ENCODE measurements at regions not wholly inside any gene's neighbourhood (a gene's known extent, or its start where the extent isn't known, plus 50 kb on each side); places are given as distances from the start of the nearest gene placed in this dataset.

- Histone ChIP-seq H3K9ac (no peak overlapping the region), H3K4me1 (ENCODE audit: control insufficient read depth in 1 of 2, insufficient read depth in 2 of 2, low read depth in 1 of 2, low read length in 1 of 2) (no peaks in the 10 kb centered on the region), H3K27me3 (ENCODE audit: insufficient read depth) (no peaks in the 10 kb centered on the region), H4K20me1 (ENCODE audit: insufficient read depth) (no peaks in the 10 kb centered on the region), H3K9me3 (no peaks in the 10 kb centered on the region), H3F3A (replicated peaks; ENCODE audit: insufficient read depth) (no peaks in the 10 kb centered on the region), H2AFZ (ENCODE audit: low read depth) (no peak overlapping the region), H3K36me3 (replicated peaks in 1 of 2; ENCODE audit: control insufficient read depth in 1 of 2, insufficient read depth in 2 of 2, low read length in 1 of 2) (no peaks in the 10 kb centered on the region), H3K79me2 (ENCODE audit: insufficient read depth) (no peaks in the 10 kb centered on the region), H3K4me2 (no peak overlapping the region), H3K4me3 (ENCODE audit: low read depth in 2 of 2, low read length in 1 of 2) (no peak overlapping the region), H3K27ac (ENCODE audit: low read depth in 2 of 2, low read length in 1 of 2) (no peak overlapping the region; a peak in 1 of 4 replicates), H3K9me2 (no peaks in the 10 kb centered on the region)
- DNase-seq = no peak
- no peak for TF ChIP-seq IRF3 (IDR thresholded peaks at IDR 0.05; ENCODE audit: low read depth, low read length)
- TF ChIP-seq EZH2phosphoT487 (IDR thresholded peaks at IDR 0.05; ENCODE audit: borderline replicate concordance, low read depth) = no peak
- TF ChIP-seq RXRA (IDR thresholded peaks at IDR 0.05; ENCODE audit: borderline replicate concordance, low read depth) = no peak
- TF ChIP-seq MAX (IDR thresholded peaks at IDR 0.05; ENCODE audit: low read depth) = no peak
- TF ChIP-seq TAF1 (IDR thresholded peaks at IDR 0.05; ENCODE audit: borderline replicate concordance, low read depth, low read length) = no peak
- no peak for TF ChIP-seq EP300 (IDR thresholded peaks at IDR 0.05; ENCODE audit: borderline replicate concordance in 1 of 2, low read depth in 1 of 2, low read length in 1 of 2)
- no peak for TF ChIP-seq JUND (IDR thresholded peaks at IDR 0.05)
- TF ChIP-seq RAD21 (IDR thresholded peaks at IDR 0.05; ENCODE audit: low read length) = no peak
- no peak for TF ChIP-seq TEAD4 (IDR thresholded peaks at IDR 0.05; ENCODE audit: borderline replicate concordance, insufficient read depth)
- TF ChIP-seq PBX3 (IDR thresholded peaks at IDR 0.05) = no peak
- no peak for TF ChIP-seq POLR2AphosphoS5 (IDR thresholded peaks at IDR 0.05; ENCODE audit: low read depth, low read length)
- no peak for TF ChIP-seq SIN3A (IDR thresholded peaks at IDR 0.05; ENCODE audit: borderline replicate concordance, low read depth, low read length)
- 73% methylated on average over 6 of the region's 6 CpGs for WGBS (ENCODE audit: low lambda C conversion rate)
- ChIA-PET POLR2A (no interaction called here), CTCF (no interaction called here)
Measured at GRCh38 chr5:119897537-119898370, 268.4 kb downstream of the FAM170A start.

- CTCF ChIA-PET = no interaction called here
- TF ChIP-seq TEAD4 (IDR thresholded peaks at IDR 0.05; ENCODE audit: borderline replicate concordance, insufficient read depth) = no peak
- TF ChIP-seq TCF12 (IDR thresholded peaks at IDR 0.05) = no peak
- TF ChIP-seq RCOR1 (IDR thresholded peaks at IDR 0.05; ENCODE audit: low read length) = no peak
- TF ChIP-seq CHD2 (IDR thresholded peaks at IDR 0.05; ENCODE audit: low read length, partially characterized antibody) = no peak
- no peak for TF ChIP-seq EP300 (IDR thresholded peaks at IDR 0.05; ENCODE audit: borderline replicate concordance in 1 of 2, low read depth in 1 of 2, low read length in 1 of 2)
- no peak for TF ChIP-seq RXRA (IDR thresholded peaks at IDR 0.05; ENCODE audit: borderline replicate concordance, low read depth)
- TF ChIP-seq USF2 (IDR thresholded peaks at IDR 0.05; ENCODE audit: borderline replicate concordance, low read depth, low read length) = no peak
- no peak for TF ChIP-seq SIN3A (IDR thresholded peaks at IDR 0.05; ENCODE audit: borderline replicate concordance, low read depth, low read length)
- no peak for TF ChIP-seq MAX (IDR thresholded peaks at IDR 0.05; ENCODE audit: low read depth)
- no peak for TF ChIP-seq FOSL2 (IDR thresholded peaks at IDR 0.05; ENCODE audit: borderline replicate concordance, low read depth)
- TF ChIP-seq PBX3 (IDR thresholded peaks at IDR 0.05) = no peak
- TF ChIP-seq GATA2 (CRISPR knock-in tag; IDR thresholded peaks at IDR 0.05) = no peak
- TF ChIP-seq SMC3 (IDR thresholded peaks at IDR 0.05; ENCODE audit: low read depth, low read length) = no peak
- TF ChIP-seq, protein P1, sequence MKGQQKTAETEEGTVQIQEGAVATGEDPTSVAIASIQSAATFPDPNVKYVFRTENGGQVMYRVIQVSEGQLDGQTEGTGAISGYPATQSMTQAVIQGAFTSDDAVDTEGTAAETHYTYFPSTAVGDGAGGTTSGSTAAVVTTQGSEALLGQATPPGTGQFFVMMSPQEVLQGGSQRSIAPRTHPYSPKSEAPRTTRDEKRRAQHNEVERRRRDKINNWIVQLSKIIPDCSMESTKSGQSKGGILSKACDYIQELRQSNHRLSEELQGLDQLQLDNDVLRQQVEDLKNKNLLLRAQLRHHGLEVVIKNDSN (IDR thresholded peaks at IDR 0.05; ENCODE audit: borderline replicate concordance, low read depth) = no peak
- TF ChIP-seq MXI1 (IDR thresholded peaks at IDR 0.05; ENCODE audit: low read depth, low read length) = no peak
Measured at GRCh38 chr5:119899981-119900380, 270.6 kb downstream of the FAM170A start.

More at GRCh38 chr5:119899981-119900380, 270.6 kb downstream of the FAM170A start:
- DNase-seq = no peak
- H3K4me2 ChIP-seq = no peak overlapping the region
- H3K4me1 ChIP-seq (ENCODE audit: control insufficient read depth in 1 of 2, insufficient read depth in 2 of 2, low read depth in 1 of 2, low read length in 1 of 2) = no peaks in the 10 kb centered on the region
- H3K9ac ChIP-seq = no peak overlapping the region
- H2AFZ ChIP-seq (ENCODE audit: low read depth) = no peak overlapping the region
- H4K20me1 ChIP-seq (ENCODE audit: insufficient read depth) = no peaks in the 10 kb centered on the region
- POLR2A ChIA-PET = no interaction called here
- 59% methylated on average over 2 of the region's 2 CpGs for WGBS (ENCODE audit: low lambda C conversion rate)
- H3K79me2 ChIP-seq (ENCODE audit: insufficient read depth) = no peaks in the 10 kb centered on the region
- H3K9me3 ChIP-seq = no peaks in the 10 kb centered on the region
- H3F3A ChIP-seq (replicated peaks; ENCODE audit: insufficient read depth) = no peaks in the 10 kb centered on the region
- H3K4me3 ChIP-seq (ENCODE audit: low read depth in 2 of 2, low read length in 1 of 2) = no peak overlapping the region
- H3K9me2 ChIP-seq = no peaks in the 10 kb centered on the region
- H3K27ac ChIP-seq (ENCODE audit: low read depth in 2 of 2, low read length in 1 of 2) = no peak overlapping the region
- H3K27me3 ChIP-seq (ENCODE audit: insufficient read depth) = no peaks in the 10 kb centered on the region
- H3K36me3 ChIP-seq (replicated peaks in 1 of 2; ENCODE audit: control insufficient read depth in 1 of 2, insufficient read depth in 2 of 2, low read length in 1 of 2) = no peaks in the 10 kb centered on the region
